ENCODE measurements at regions not wholly inside any gene's neighbourhood (a gene's known extent, or its start where the extent isn't known, plus 50 kb on each side); places are given as distances from the start of the nearest gene placed in this dataset.

- TF ChIP-seq GATA3 (IDR thresholded peaks at IDR 0.05; ENCODE audit: low read depth, low read length) (no peak), GATA2 (IDR thresholded peaks at IDR 0.05; ENCODE audit: low read depth, low read length) (no peak)
Measured at GRCh38 chr13:103510007-103510535, 443.9 kb upstream of the SLC10A2 start.

Data from SH-SY5Y (cell line).